Spinal cord (tissue), 9 donors: ENCODE measurements at regions not wholly inside any gene's neighbourhood (a gene's known extent, or its start where the extent isn't known, plus 50 kb on each side); places are given as distances from the start of the nearest gene placed in this dataset.
A peak's percentile ranks its signal among the peaks of the same experiment; 100 is the strongest.

Experiments
- DNase-seq, 6 donors: peaks; one replicate each; pipeline versions ENCODE4 v3.0.0 to v3.0.0-alpha.2; 2013 to 2015; ENCODE audit warnings: low spot score in 6 of 6, low read depth in 4 of 6
- H3K27ac ChIP-seq: one replicate; pipeline ENCODE4 v1.5.1; 2013; ENCODE audit warnings: low read depth, low read length, control low read depth
- H3K27me3 ChIP-seq: one replicate; pipeline ENCODE4 v1.6.1; 2013; ENCODE audit warnings: low read length; ENCODE audit not compliant: control insufficient read depth, insufficient read depth
- H3K36me3 ChIP-seq: one replicate; pipeline ENCODE4 v1.6.1; 2013; ENCODE audit warnings: low read length; ENCODE audit not compliant: control insufficient read depth, insufficient read depth
- H3K4me1 ChIP-seq: one replicate; pipeline ENCODE4 v1.6.1; 2013; ENCODE audit warnings: low read length; ENCODE audit not compliant: control insufficient read depth, insufficient read depth
- H3K4me3 ChIP-seq: one replicate; pipeline ENCODE4 v1.5.1; 2013; ENCODE audit warnings: low read depth, low read length, control low read depth
- H3K9me3 ChIP-seq: one replicate; pipeline ENCODE4 v1.6.1; 2013; ENCODE audit warnings: low read length; ENCODE audit not compliant: control insufficient read depth, insufficient read depth
- WGBS: methylation state at CpG from one replicate; pipeline ENCODE4 v1.1.5; 2013; ENCODE audit warnings: missing lambda C conversion rate; ENCODE audit not compliant: insufficient coverage; 5-methylcytosine and 5-hydroxymethylcytosine counted together
- donor health status: healthy.

DNA sequence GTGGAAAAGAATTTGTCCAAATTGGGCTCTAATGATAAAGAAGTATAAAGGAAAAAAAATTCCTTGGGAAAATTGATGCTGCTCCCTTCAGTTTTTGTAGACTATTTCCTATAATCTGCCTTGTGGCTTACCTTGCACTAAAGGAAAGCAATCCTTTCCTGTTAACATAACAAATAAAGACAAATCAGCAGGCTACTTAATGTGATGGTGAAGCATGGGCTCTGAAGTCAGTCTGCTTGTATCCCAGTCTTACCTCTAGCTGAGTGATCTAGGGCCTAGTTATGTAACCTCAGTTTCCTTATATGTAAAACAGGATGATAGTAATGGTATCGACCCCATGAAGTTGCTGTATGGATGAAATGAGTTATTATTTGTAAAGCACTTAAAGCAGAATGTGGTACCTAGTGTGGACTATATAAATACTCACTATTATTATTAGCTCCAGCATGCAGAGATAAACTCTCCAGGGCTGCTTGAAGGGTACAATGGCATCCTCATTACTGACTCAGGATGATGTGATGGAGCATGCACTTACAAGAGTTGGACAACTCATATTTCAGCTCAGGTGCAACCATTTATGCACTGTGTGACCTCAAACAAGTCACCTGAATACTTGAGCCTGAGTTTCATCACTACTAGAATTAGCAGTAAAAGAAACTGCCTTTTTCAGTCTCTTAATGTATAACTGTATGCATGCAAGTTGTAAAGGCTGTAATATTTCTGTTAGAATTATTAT lies 156.1 kb downstream of the DKK1 start:
- Histone ChIP-seq H3K4me1 (no peaks in the 10 kb centered on the region), H3K36me3 (no peaks in the 10 kb centered on the region), H3K27me3 (no peaks in the 10 kb centered on the region), H3K27ac (no peak overlapping the region), H3K4me3 (no peak overlapping the region), H3K9me3 (no peaks in the 10 kb centered on the region)
- no CpG with 5 or more reads among the region's 1 CpG for WGBS
- no peak for DNase-seq

DNA sequence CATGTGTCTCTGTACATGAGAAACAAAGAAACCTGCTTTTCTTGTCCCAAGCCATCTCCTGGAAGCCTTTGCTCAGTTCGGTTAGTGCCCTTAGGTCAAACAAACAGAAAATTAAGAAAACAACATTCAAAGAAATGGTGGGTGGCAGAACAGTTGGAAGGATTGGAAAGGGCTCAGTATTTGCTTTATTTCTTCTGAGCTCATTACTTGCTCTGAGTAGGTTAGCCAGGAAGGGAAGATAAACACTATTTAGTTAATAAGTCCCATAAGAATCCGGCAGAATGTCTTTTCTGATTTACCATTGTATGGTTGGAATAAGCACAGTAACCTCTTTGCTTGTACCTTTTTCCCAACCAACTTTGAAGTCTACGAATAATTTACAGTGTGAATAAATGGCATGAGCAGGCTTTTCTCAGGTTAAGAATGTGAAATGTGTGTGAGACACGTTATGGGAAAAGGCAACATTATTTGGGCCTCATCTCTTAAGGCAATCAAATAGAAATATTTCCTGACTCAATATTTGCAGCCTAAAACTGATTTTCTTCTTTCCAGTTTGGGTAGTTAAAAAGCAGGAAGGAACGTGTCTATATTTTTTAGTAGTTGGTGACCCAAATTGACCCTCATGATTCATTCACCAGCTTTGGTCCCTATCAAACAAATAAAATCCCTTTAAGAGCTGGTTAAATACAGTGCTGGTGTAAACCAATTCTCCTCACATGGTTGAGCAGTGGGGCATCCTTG lies 158.5 kb downstream of the DKK1 start:
- H3K27ac ChIP-seq: no peak overlapping the region
- H3K36me3 ChIP-seq: no peaks in the 10 kb centered on the region
- no peak overlapping the region for H3K4me3 ChIP-seq
- H3K4me1 ChIP-seq: no peaks in the 10 kb centered on the region
- DNase-seq: no peak
- no CpG with 5 or more reads among the region's 5 CpGs for WGBS
- no peaks in the 10 kb centered on the region for H3K9me3 ChIP-seq
- no peaks in the 10 kb centered on the region for H3K27me3 ChIP-seq

DNA sequence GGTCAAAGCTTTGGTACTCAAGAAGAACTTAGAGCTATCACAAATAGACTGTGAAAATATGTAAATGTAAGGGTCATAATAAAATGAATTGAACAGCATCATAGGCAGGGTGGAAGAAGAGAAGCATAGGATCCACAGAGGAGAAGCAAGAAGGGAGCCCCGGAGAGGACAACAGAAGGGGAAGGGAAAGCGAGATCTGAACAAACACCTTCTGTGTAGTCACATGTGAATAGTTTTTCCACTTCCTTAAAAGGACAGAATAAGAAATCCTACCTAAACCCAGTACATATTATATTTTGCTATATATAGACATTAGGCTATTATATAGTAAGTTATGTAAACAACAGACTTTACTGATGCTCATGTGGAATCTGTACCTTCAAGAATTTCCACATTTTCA lies 160.2 kb downstream of the DKK1 start:
- H3K27me3 ChIP-seq: no peaks in the 10 kb centered on the region
- no peaks in the 10 kb centered on the region for H3K9me3 ChIP-seq
- H3K36me3 ChIP-seq: no peaks in the 10 kb centered on the region
- no peaks in the 10 kb centered on the region for H3K4me1 ChIP-seq
- no peak overlapping the region for H3K4me3 ChIP-seq
- no peak for DNase-seq
- no CpG with 5 or more reads among the region's 2 CpGs for WGBS
- H3K27ac ChIP-seq: no peak overlapping the region

DNA sequence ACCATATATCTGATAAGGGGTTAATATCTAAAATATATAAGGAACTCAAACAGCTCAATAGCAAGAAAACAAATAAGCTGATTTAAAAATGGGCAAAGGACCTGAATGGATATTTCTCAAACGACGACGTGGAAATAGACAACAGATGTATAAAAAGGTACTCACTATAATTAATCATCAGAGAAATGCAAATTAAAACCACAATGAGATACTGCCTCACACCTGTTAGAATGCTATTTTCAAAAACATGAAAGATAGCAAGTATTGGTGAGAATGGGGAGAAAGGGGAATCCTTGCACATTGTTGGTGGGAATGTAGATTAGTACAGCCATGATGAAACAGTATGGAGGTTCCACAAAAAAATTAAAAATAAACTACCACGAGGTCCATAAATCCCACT lies 163.2 kb downstream of the DKK1 start:
- no peaks in the 10 kb centered on the region for H3K36me3 ChIP-seq
- H3K4me1 ChIP-seq: no peaks in the 10 kb centered on the region
- no peak overlapping the region for H3K4me3 ChIP-seq
- H3K9me3 ChIP-seq: no peaks in the 10 kb centered on the region
- H3K27ac ChIP-seq: no peak overlapping the region
- no peak for DNase-seq
- no CpG with 5 or more reads among the region's 4 CpGs for WGBS
- H3K27me3 ChIP-seq: no peaks in the 10 kb centered on the region

DNA sequence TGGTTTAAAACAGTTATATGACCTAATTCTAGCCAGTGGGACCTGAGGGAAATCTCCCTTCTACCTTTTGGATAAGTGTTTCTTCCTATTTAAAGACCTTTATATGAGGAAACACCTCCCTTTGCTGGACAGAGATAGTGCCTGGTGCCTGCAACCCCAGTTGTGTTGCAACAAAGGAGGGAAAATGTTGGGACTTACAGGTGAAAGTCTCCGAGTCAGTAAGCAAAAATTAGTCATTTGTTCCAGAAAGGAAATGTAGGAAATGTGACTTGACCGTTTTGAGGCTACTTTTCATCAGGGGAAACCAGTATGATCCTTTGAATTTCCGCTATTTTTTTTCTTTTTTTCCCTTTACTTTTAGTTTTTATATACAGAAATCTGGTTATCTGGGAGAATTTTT lies 165.5 kb downstream of the DKK1 start:
- Histone ChIP-seq H3K4me3 (no peak overlapping the region), H3K4me1 (no peaks in the 10 kb centered on the region), H3K9me3 (no peaks in the 10 kb centered on the region), H3K27me3 (no peaks in the 10 kb centered on the region), H3K36me3 (no peaks in the 10 kb centered on the region), H3K27ac (no peak overlapping the region)
- no CpG with 5 or more reads among the region's 3 CpGs for WGBS
- DNase-seq: no peak

DNA sequence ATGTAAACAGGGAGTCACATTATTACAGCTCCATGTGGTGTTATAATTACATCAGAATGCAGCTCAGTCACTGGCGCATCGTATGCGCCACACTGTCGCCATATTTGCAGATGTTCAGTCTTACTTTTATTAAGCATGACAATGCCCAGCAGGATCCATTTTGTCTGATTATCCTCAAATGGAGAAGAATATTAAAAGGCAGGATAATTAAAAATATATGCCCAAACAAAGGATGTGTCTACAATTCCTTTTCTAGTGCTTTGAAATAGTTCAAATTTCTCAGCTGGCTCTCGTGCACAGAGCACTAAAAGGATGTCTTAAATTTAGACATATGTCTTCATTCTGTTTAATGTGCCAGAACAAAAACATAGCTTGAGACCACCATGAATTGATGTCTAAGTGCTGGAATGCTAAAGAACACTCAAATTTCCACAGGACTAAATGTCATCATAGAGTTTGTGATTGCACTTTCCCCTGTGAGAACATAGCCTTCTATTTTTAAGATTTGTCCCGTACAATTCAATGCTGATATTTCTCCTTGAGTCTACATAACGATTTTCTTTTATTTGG lies 168.0 kb downstream of the DKK1 start:
- Histone ChIP-seq H3K4me1 (no peaks in the 10 kb centered on the region), H3K27ac (no peak overlapping the region), H3K9me3 (no peaks in the 10 kb centered on the region), H3K4me3 (no peak overlapping the region), H3K27me3 (no peaks in the 10 kb centered on the region), H3K36me3 (no peaks in the 10 kb centered on the region)
- peak in 1 of 6 donors; percentile 59 for DNase-seq
- 60% methylated on average over 1 of the region's 7 CpGs for WGBS

DNA sequence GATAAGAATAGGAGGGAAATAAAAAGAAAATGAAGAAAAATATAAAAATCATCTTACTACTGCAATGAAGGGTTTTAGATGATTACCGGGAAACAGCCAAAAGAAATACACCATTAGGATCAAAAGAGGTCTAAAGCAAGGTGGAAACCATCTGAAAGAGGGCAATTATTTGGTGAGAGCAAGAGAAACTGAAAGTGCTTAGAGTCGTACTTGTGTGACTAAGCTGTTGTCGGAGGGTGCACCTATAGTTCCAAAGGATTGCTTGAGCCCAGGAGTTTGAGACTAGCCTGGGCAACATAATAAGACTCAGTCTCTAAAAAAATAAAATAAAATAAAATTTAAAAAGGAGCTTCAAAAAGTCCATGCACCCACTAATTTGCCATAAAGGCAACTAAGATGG lies 169.5 kb downstream of the DKK1 start:
- no peak overlapping the region for H3K4me3 ChIP-seq
- no peaks in the 10 kb centered on the region for H3K27me3 ChIP-seq
- H3K36me3 ChIP-seq: no peaks in the 10 kb centered on the region
- H3K27ac ChIP-seq: no peak overlapping the region
- no peaks in the 10 kb centered on the region for H3K4me1 ChIP-seq
- no peaks in the 10 kb centered on the region for H3K9me3 ChIP-seq
- no peak for DNase-seq
- no CpG with 5 or more reads among the region's 3 CpGs for WGBS

DNA sequence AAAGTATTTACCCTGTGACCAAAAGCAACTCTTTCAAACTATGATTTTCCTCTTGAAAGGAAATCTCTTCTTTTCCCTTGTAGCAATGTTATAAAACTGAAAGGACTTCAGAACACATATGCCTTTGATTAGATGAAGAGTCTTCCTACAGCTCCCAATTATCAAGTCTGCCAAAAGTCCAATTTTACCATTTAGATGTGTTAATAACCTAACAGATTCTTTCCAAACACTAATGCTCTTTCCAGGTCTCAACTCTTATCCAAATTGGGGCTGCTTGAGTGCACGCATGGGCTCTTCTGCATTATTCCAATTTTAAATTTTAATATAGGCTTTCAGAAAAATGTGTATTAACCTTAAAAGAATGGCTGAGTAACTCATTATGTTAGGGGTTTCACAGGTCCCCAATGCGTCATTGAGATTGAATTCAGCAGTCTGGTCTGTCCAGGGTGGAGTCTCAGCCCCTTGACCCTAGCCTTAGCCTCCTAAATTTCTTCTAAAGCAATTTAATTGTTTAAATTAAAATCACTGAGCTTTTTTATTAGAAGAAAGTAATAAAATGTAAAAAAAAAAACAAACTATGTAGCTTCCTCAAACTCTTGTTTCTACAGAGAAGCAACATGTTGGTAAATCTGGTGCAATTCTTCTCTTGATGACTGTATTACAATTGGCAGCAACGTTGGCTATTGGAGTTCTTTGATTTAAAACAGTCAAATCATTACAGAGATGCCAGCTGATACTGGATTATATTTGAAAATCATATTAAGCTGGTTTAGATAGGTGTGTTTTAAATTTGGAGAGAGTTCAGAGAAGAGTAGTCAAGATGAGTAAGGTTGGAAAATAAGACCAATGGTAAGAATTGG lies 170.4 kb downstream of the DKK1 start:
- Histone ChIP-seq H3K4me3 (no peak overlapping the region), H3K36me3 (no peaks in the 10 kb centered on the region)
- no peak for DNase-seq

DNA sequence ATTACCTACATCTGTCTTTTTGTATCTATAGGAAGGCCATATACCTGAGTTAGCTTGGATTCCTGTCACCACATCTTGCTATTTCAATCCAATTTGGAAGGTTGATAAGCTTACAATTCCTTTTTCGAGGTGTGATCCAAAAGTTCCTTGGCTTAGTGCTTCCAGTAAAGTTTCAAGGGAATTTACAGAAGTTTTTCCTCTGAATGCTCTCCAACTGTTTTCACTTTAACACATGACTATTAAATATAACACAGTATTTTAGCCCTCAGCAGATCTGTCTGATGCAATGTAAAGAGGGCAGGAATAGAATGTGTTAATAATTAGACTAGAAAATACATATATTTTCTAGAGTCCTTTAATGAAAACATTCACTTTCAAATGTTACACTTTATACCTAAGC lies 171.4 kb downstream of the DKK1 start:
- Histone ChIP-seq H3K36me3 (no peaks in the 10 kb centered on the region), H3K4me1 (no peaks in the 10 kb centered on the region), H3K27ac (no peak overlapping the region), H3K9me3 (no peaks in the 10 kb centered on the region), H3K4me3 (no peak overlapping the region), H3K27me3 (no peaks in the 10 kb centered on the region)
- WGBS: no CpG with 5 or more reads among the region's 1 CpG
- no peak for DNase-seq

More for the DNA sequence above, 170.4 kb downstream of the DKK1 start:
- Histone ChIP-seq H3K4me1 (no peaks in the 10 kb centered on the region), H3K9me3 (no peaks in the 10 kb centered on the region), H3K27ac (no peak overlapping the region), H3K27me3 (no peaks in the 10 kb centered on the region)
- WGBS: no CpG with 5 or more reads among the region's 3 CpGs
